Vagina (tissue), 2 donors: ENCODE measurements at regions not wholly inside any gene's neighbourhood (a gene's known extent, or its start where the extent isn't known, plus 50 kb on each side); places are given as distances from the start of the nearest gene placed in this dataset.

Source experiments
- CTCF ChIP-seq, 3 experiments: fragments of 450-650 bp in 2 of 3; fragments of 200-600 bp in 1 of 3; sonication (generic) in 1 of 3; IDR thresholded peaks; one replicate each; pipeline ENCODE4 v1.5.1; 2017 to 2019; ENCODE audit warnings: antibody characterized with exemption in 3 of 3, mild to moderate bottlenecking in 2 of 3, moderate library complexity in 2 of 3
- POLR2A ChIP-seq, 2 donors: fragments of 450-650 bp; IDR thresholded peaks; one replicate each; pipeline ENCODE4 v1.6.1; 2017; ENCODE audit warnings: antibody characterized with exemption in 2 of 2, mild to moderate bottlenecking in 2 of 2, moderate library complexity in 2 of 2

- no peak for TF ChIP-seq POLR2A (IDR thresholded peaks at IDR 0.05)
- TF ChIP-seq CTCF (IDR thresholded peaks at IDR 0.05) = no peak
Measured at GRCh38 chr13:26838821-26839220, 78.2 kb upstream of the GPR12 start.
